ENCODE measurements at regions not wholly inside any gene's neighbourhood (a gene's known extent, or its start where the extent isn't known, plus 50 kb on each side); places are given as distances from the start of the nearest gene placed in this dataset.

DNA sequence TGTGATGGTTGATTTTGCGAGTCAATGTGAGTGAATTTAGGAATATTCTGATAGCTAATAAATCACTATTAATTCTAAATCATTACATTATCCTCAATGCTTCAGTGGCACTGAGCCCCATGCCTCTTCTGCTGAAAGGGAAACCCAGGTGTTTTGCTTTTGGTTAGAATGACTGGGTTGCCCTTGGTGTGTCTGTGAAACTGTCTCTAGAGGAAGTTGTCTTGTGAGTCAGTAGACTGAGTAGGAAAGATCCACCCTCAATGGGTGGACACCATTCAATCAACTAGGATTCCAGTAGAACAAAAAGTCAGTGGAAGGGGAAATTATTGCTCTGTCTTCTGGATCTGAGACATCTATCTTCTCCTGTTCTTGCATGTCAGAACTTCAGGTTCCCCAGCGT, 472.4 kb downstream of the ANKRD7 start:
- DNase-seq (ENCODE audit: low spot score), result no peak
- TF ChIP-seq, protein P1, sequence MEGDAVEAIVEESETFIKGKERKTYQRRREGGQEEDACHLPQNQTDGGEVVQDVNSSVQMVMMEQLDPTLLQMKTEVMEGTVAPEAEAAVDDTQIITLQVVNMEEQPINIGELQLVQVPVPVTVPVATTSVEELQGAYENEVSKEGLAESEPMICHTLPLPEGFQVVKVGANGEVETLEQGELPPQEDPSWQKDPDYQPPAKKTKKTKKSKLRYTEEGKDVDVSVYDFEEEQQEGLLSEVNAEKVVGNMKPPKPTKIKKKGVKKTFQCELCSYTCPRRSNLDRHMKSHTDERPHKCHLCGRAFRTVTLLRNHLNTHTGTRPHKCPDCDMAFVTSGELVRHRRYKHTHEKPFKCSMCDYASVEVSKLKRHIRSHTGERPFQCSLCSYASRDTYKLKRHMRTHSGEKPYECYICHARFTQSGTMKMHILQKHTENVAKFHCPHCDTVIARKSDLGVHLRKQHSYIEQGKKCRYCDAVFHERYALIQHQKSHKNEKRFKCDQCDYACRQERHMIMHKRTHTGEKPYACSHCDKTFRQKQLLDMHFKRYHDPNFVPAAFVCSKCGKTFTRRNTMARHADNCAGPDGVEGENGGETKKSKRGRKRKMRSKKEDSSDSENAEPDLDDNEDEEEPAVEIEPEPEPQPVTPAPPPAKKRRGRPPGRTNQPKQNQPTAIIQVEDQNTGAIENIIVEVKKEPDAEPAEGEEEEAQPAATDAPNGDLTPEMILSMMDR (IDR thresholded peaks at IDR 0.05; ENCODE audit: borderline replicate concordance, control extremely low read depth, extremely low read depth, insufficient read depth, missing control alignments), result no peak
- in situ Hi-C loops (cut with MboI; ENCODE audit: low sequenced_read_pairs, unreplicated experiment), result no loop called here

DNA sequence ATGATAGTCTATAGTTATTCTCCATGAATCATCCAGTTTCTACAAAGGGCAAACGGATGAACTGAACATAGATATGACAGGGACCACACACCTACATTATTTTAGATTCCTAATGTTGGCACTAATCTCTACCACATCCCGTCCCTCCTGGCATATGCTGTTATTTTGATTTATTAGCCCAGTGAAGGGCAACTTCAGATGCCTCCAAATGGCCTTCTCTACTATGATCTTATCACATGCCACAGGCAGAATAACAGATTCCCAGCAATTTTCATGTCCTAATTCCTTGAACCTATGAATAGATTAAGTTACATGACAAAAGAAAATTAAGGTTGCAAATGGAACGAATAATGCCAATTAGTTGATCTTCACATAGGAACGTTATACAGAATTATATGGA, 474.7 kb downstream of the ANKRD7 start:
- DNase-seq (ENCODE audit: low spot score), result no peak
- in situ Hi-C loops (cut with MboI; ENCODE audit: low sequenced_read_pairs, unreplicated experiment), result no loop called here
- TF ChIP-seq, protein P1 (IDR thresholded peaks at IDR 0.05; ENCODE audit: borderline replicate concordance, control extremely low read depth, extremely low read depth, insufficient read depth, missing control alignments), result no peak

DNA sequence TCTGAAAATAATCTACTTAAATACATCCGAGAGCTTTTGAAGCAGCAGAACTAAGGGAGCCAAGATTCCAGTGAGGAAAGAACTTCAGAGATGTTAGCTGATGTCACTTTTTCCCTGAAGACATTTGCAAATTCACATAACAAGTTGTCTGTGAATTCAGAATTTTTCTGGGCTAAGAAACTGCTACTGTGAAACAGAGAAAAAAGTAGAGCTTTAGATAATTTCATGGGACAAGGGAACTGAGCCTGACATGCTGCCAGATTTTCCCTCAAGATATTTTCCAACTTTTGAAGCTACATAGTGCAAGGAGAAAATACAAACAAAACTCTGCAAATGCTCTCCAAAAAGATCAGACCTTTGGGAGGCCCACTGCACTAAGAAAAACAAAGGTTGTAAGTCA, 484.2 kb downstream of the ANKRD7 start:
- in situ Hi-C loops (cut with MboI; ENCODE audit: low sequenced_read_pairs, unreplicated experiment), result no loop called here
- TF ChIP-seq, protein P1 (IDR thresholded peaks at IDR 0.05; ENCODE audit: borderline replicate concordance, control extremely low read depth, extremely low read depth, insufficient read depth, missing control alignments), result no peak
- DNase-seq (ENCODE audit: low spot score), result no peak

DNA sequence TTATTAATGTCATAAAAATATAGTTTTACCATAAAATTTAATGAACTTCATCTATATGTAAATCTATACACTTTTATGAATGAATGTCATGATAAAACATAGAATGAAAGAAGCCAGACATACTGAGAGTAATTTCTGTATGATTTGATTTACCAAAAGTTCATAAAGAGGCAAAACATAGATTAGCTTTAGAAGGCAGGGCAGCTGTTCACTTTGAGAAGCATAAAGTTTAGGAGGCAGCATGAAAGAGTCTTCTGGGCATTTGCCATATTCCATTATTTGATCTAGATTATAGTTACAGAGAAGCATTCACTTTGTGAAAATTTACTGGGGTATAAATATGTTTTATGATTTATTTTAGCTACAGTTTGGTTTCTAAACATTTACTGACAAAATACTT, 487.2 kb downstream of the ANKRD7 start:
- in situ Hi-C loops (cut with MboI; ENCODE audit: low sequenced_read_pairs, unreplicated experiment), result no loop called here
- TF ChIP-seq, protein P1 (IDR thresholded peaks at IDR 0.05; ENCODE audit: borderline replicate concordance, control extremely low read depth, extremely low read depth, insufficient read depth, missing control alignments), result no peak
- DNase-seq (ENCODE audit: low spot score), result no peak

DNA sequence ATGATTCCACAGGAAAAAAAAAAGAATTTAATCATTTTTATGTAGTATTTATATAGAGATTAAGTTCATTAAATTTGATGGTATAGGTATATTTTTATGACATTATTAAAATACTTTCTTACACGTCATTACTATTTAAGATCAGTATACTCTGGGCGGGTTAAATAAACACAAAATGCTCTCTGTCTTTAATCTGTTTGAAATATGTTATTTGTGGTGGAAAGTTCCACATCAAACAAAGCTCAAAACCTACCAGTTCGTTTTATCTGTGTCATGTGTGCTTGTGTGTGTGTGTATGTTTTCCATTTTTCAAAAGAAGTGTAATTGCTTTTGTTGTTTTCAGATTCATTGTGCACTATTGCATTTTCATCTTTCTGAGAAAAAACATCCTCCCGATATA, 488.5 kb downstream of the ANKRD7 start:
- TF ChIP-seq, protein P1 (IDR thresholded peaks at IDR 0.05; ENCODE audit: borderline replicate concordance, control extremely low read depth, extremely low read depth, insufficient read depth, missing control alignments), result no peak
- DNase-seq (ENCODE audit: low spot score), result no peak
- in situ Hi-C loops (cut with MboI; ENCODE audit: low sequenced_read_pairs, unreplicated experiment), result no loop called here

DNA sequence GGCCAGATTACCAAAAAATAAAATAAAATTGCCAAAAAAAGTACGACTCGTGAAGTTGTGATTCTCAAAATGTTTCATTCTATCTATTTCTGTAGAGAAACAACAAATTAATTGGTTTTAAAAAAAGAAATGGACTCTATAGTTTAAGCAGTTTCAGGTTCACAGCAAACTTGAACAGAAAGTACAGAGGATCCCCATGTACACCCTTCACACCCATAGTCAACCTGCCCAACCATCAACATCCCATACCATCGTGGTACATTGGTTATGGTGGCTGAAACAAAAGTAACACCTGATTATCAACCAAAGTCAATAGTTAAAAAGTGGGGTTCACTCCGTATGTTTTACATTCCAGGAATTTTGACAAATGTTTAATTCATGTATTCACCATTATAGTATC, 496.1 kb downstream of the ANKRD7 start:
- TF ChIP-seq, protein P1 (IDR thresholded peaks at IDR 0.05; ENCODE audit: borderline replicate concordance, control extremely low read depth, extremely low read depth, insufficient read depth, missing control alignments), result no peak
- in situ Hi-C loops (cut with MboI; ENCODE audit: low sequenced_read_pairs, unreplicated experiment), result no loop called here
- DNase-seq (ENCODE audit: low spot score), result no peak

DNA sequence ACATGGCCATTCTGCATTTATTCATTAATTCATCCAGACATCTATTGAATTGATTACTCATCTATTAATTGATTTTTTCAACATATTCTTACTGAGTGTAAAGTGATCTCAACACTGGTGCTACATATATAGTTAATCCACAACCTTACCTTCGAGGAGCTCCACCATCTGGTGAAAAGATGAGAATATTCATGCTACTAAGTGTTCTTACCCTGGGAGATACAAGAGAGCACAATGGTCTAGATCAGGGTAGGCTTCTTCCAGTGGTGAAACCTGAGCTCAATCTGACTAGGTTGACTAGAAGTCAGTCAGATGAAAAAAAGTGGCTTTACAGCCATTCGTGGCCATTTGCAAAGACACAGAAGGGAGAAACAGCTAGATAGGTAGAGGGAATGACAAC, 507.4 kb downstream of the ANKRD7 start:
- in situ Hi-C loops (cut with MboI; ENCODE audit: low sequenced_read_pairs, unreplicated experiment), result no loop called here
- DNase-seq (ENCODE audit: low spot score), result no peak
- TF ChIP-seq, protein P1 (IDR thresholded peaks at IDR 0.05; ENCODE audit: borderline replicate concordance, control extremely low read depth, extremely low read depth, insufficient read depth, missing control alignments), result no peak

Measured in GM13976 (cell line).